ENCODE measurements at regions not wholly inside any gene's neighbourhood (a gene's known extent, or its start where the extent isn't known, plus 50 kb on each side); places are given as distances from the start of the nearest gene placed in this dataset.

- TF ChIP-seq CTCF (IDR thresholded peaks at IDR 0.05) (no peak), POLR2A (IDR thresholded peaks at IDR 0.05) (no peak)
Observed at GRCh38 chr5:159398936-159399335, 68.6 kb upstream of the IL12B start.

Data from uterus (tissue), 2 donors.